Skeletal muscle tissue (tissue), 3 donors: ENCODE measurements at regions not wholly inside any gene's neighbourhood (a gene's known extent, or its start where the extent isn't known, plus 50 kb on each side); places are given as distances from the start of the nearest gene placed in this dataset.

Source experiments
- H3K27ac ChIP-seq: one replicate; pipeline ENCODE4 v1.7.0; 2013; ENCODE audit warnings: mild to moderate bottlenecking, low read depth, low read length, inconsistent platforms
- H3K27me3 ChIP-seq, 3 donors: one replicate each; pipeline ENCODE4 v1.7.0; 2013; ENCODE audit warnings: low read length in 3 of 3; ENCODE audit not compliant: control insufficient read depth in 3 of 3, insufficient read depth in 3 of 3
- H3K36me3 ChIP-seq, 3 donors: one replicate each; pipeline ENCODE4 v1.7.0; 2013; ENCODE audit warnings: low read length in 3 of 3; ENCODE audit not compliant: control insufficient read depth in 3 of 3, insufficient read depth in 3 of 3
- H3K4me1 ChIP-seq, 3 donors: one replicate each; pipeline ENCODE4 v1.7.0; 2013; ENCODE audit warnings: low read length in 3 of 3, mild to moderate bottlenecking in 3 of 3; ENCODE audit not compliant: control insufficient read depth in 3 of 3, insufficient read depth in 3 of 3
- H3K4me3 ChIP-seq, 3 donors: one replicate each; pipeline ENCODE4 v1.7.0; 2013; ENCODE audit warnings: low read length in 3 of 3
- H3K9ac ChIP-seq, 3 donors: one replicate each; pipeline ENCODE4 v1.7.0; 2013; ENCODE audit warnings: low read length in 3 of 3, mild to moderate bottlenecking in 3 of 3, moderate library complexity in 2 of 3, low read depth in 1 of 3
- H3K9me3 ChIP-seq, 3 donors: one replicate each; pipeline ENCODE4 v1.7.0; 2013; ENCODE audit warnings: low read length in 3 of 3; ENCODE audit not compliant: control insufficient read depth in 3 of 3
- donor health status: Osteomylitis.

- no peak overlapping the region for H3K9ac ChIP-seq
- no peaks in the 10 kb centered on the region for H3K9me3 ChIP-seq
- H3K27me3 ChIP-seq: no peaks in the 10 kb centered on the region
- no peak overlapping the region for H3K27ac ChIP-seq
- H3K36me3 ChIP-seq: no peaks in the 10 kb centered on the region
- H3K4me3 ChIP-seq: no peak overlapping the region
- no peaks in the 10 kb centered on the region for H3K4me1 ChIP-seq
These were observed 158.6 kb downstream of the AQP4 start for GRCh38 chr18:26706911-26707351.

GRCh38 chr18:26705757-26706156 lies 157.4 kb upstream of the KCTD1 start:
- H3K27ac ChIP-seq: no peak overlapping the region
- no peaks in the 10 kb centered on the region for H3K9me3 ChIP-seq
- peaks cover 0 to 1% (median 0%) of the 10 kb centered on the region in 3 donors for H3K27me3 ChIP-seq
- H3K4me1 ChIP-seq: no peaks in the 10 kb centered on the region
- no peak overlapping the region for H3K4me3 ChIP-seq
- no peaks in the 10 kb centered on the region for H3K36me3 ChIP-seq
- no peak overlapping the region for H3K9ac ChIP-seq

- no peaks in the 10 kb centered on the region for H3K36me3 ChIP-seq
- no peak overlapping the region for H3K27ac ChIP-seq
- no peaks in the 10 kb centered on the region for H3K4me1 ChIP-seq
- H3K4me3 ChIP-seq: no peak overlapping the region
- H3K27me3 ChIP-seq: peaks cover 0 to 4% (median 0%) of the 10 kb centered on the region in 3 donors
- H3K9me3 ChIP-seq: no peaks in the 10 kb centered on the region
- H3K9ac ChIP-seq: no peak overlapping the region
These were observed 155.0 kb upstream of the KCTD1 start for GRCh38 chr18:26703170-26703930.

GRCh38 chr18:26702086-26702485 lies 153.7 kb upstream of the KCTD1 start:
- H3K27ac ChIP-seq: no peak overlapping the region
- peaks cover 0 to 4% (median 0%) of the 10 kb centered on the region in 3 donors for H3K27me3 ChIP-seq
- H3K9me3 ChIP-seq: no peaks in the 10 kb centered on the region
- H3K9ac ChIP-seq: no peak overlapping the region
- H3K36me3 ChIP-seq: no peaks in the 10 kb centered on the region
- H3K4me3 ChIP-seq: no peak overlapping the region
- H3K4me1 ChIP-seq: no peaks in the 10 kb centered on the region

GRCh38 chr18:26700728-26701127 lies 152.4 kb upstream of the KCTD1 start:
- Histone ChIP-seq H3K4me1 (no peaks in the 10 kb centered on the region), H3K27ac (no peak overlapping the region), H3K36me3 (no peaks in the 10 kb centered on the region), H3K9ac (no peak overlapping the region), H3K27me3 (peaks cover 0 to 4% (median 0%) of the 10 kb centered on the region in 3 donors), H3K9me3 (no peaks in the 10 kb centered on the region), H3K4me3 (no peak overlapping the region)

- Histone ChIP-seq H3K9ac (no peak overlapping the region), H3K4me1 (no peaks in the 10 kb centered on the region), H3K4me3 (no peak overlapping the region), H3K9me3 (no peaks in the 10 kb centered on the region), H3K27me3 (peaks cover 0 to 4% (median 0%) of the 10 kb centered on the region in 3 donors), H3K36me3 (no peaks in the 10 kb centered on the region), H3K27ac (no peak overlapping the region)
These were observed 151.8 kb upstream of the KCTD1 start for GRCh38 chr18:26700201-26700600.

GRCh38 chr18:26697186-26697884 lies 149.0 kb upstream of the KCTD1 start:
- no peaks in the 10 kb centered on the region for H3K9me3 ChIP-seq
- no peak overlapping the region for H3K4me3 ChIP-seq
- no peaks in the 10 kb centered on the region for H3K4me1 ChIP-seq
- H3K36me3 ChIP-seq: no peaks in the 10 kb centered on the region
- H3K27me3 ChIP-seq: peaks cover 0 to 4% (median 0%) of the 10 kb centered on the region in 3 donors
- H3K27ac ChIP-seq: no peak overlapping the region
- H3K9ac ChIP-seq: no peak overlapping the region

GRCh38 chr18:26696786-26697185 lies 148.4 kb upstream of the KCTD1 start:
- H3K4me1 ChIP-seq: no peaks in the 10 kb centered on the region
- H3K27ac ChIP-seq: no peak overlapping the region
- peaks cover 0 to 4% (median 0%) of the 10 kb centered on the region in 3 donors for H3K27me3 ChIP-seq

GRCh38 chr18:26696308-26696707 lies 148.0 kb upstream of the KCTD1 start:
- no peaks in the 10 kb centered on the region for H3K4me1 ChIP-seq
- no peak overlapping the region for H3K9ac ChIP-seq
- no peaks in the 10 kb centered on the region for H3K36me3 ChIP-seq
- no peaks in the 10 kb centered on the region for H3K9me3 ChIP-seq
- peaks cover 0 to 4% (median 0%) of the 10 kb centered on the region in 3 donors for H3K27me3 ChIP-seq
- H3K27ac ChIP-seq: no peak overlapping the region
- H3K4me3 ChIP-seq: no peak overlapping the region

More at GRCh38 chr18:26696786-26697185, 148.4 kb upstream of the KCTD1 start:
- H3K9me3 ChIP-seq: no peaks in the 10 kb centered on the region
- H3K9ac ChIP-seq: no peak overlapping the region
- no peak overlapping the region for H3K4me3 ChIP-seq
- no peaks in the 10 kb centered on the region for H3K36me3 ChIP-seq

GRCh38 chr18:26689226-26689879 lies 141.0 kb upstream of the KCTD1 start:
- Histone ChIP-seq H3K4me1 (no peaks in the 10 kb centered on the region), H3K9ac (no peak overlapping the region), H3K36me3 (no peaks in the 10 kb centered on the region), H3K27me3 (no peaks in the 10 kb centered on the region), H3K4me3 (no peak overlapping the region), H3K27ac (no peak overlapping the region), H3K9me3 (no peaks in the 10 kb centered on the region)
